KOPT-K1 (cell line): ENCODE measurements at regions not wholly inside any gene's neighbourhood (a gene's known extent, or its start where the extent isn't known, plus 50 kb on each side); places are given as distances from the start of the nearest gene placed in this dataset.

Source experiments
- H3K27ac ChIP-seq: fragments of 200-600 bp; sonication (generic); 2 replicates; pipeline ENCODE4 v1.5.1; 2016; ENCODE audit warnings: antibody characterized with exemption, mild to moderate bottlenecking, low read depth, low read length; ENCODE audit not compliant: poor library complexity, severe bottlenecking
- H3K36me3 ChIP-seq: fragments of 200-600 bp; sonication (generic); 2 replicates; pipeline ENCODE4 v1.5.1; 2017; ENCODE audit warnings: antibody characterized with exemption, mild to moderate bottlenecking, low read length, moderate library complexity; ENCODE audit not compliant: insufficient read depth
- H3K9me3 ChIP-seq: fragments of 200-600 bp; sonication (generic); 2 replicates; pipeline ENCODE4 v1.5.1; 2017; ENCODE audit warnings: antibody characterized with exemption, low read length, mild to moderate bottlenecking; ENCODE audit not compliant: insufficient read depth, poor library complexity, severe bottlenecking

- no peaks in the 10 kb centered on the region for H3K36me3 ChIP-seq
- no peak overlapping the region for H3K27ac ChIP-seq
These were observed 179.9 kb downstream of the SEC14L1 start for GRCh38 chr17:77320485-77321256.

DNA sequence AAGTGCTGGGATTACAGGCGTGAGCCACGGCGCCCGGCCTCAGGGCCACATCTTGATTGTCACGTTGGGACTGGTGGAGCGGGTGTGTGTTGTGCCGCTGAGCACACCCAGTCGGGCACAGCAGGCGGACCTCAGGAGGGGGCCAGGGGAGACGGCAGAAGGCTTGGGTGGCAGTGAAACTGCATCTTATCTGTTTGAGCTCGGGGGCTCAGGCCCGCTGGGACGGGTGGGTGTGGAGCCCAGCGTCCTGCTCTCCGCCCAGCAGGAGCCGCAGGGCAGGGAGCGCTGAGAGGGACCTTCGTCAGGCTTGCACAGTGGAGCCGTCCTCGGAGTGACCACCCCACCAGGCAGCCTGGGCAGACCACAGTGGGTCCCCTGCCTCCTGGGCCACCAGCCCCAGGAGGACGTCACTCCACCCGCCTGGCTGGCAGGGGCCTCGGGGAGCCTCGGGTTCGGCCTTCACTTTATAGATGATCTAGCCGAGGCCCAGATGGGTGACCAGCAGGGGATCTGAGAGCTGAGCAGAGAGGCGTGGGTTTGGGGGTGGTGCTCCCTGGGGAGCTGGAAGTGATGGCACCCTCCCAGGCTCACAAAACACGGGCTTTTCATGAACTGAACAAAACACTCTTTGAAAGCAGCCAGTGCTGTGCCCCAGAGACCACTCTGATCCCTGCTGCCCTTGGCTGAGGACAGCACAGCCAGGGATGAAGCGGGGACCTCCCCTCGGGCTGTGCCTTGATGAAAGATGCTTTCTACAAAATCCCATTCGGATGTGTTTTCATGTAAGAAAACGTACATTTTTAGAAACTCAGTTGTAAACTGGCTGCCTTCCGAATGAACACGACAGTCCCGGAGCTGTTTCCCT lies 181.1 kb downstream of the SEC14L1 start:
- H3K36me3 ChIP-seq: no peaks in the 10 kb centered on the region
- no peaks in the 10 kb centered on the region for H3K9me3 ChIP-seq
- no peak overlapping the region for H3K27ac ChIP-seq

More at GRCh38 chr17:77320485-77321256, 179.9 kb downstream of the SEC14L1 start:
- H3K9me3 ChIP-seq: no peaks in the 10 kb centered on the region

GRCh38 chr17:77322514-77323412 lies 182.0 kb downstream of the SEC14L1 start:
- Histone ChIP-seq H3K27ac (no peak overlapping the region), H3K9me3 (no peaks in the 10 kb centered on the region), H3K36me3 (no peaks in the 10 kb centered on the region)

DNA sequence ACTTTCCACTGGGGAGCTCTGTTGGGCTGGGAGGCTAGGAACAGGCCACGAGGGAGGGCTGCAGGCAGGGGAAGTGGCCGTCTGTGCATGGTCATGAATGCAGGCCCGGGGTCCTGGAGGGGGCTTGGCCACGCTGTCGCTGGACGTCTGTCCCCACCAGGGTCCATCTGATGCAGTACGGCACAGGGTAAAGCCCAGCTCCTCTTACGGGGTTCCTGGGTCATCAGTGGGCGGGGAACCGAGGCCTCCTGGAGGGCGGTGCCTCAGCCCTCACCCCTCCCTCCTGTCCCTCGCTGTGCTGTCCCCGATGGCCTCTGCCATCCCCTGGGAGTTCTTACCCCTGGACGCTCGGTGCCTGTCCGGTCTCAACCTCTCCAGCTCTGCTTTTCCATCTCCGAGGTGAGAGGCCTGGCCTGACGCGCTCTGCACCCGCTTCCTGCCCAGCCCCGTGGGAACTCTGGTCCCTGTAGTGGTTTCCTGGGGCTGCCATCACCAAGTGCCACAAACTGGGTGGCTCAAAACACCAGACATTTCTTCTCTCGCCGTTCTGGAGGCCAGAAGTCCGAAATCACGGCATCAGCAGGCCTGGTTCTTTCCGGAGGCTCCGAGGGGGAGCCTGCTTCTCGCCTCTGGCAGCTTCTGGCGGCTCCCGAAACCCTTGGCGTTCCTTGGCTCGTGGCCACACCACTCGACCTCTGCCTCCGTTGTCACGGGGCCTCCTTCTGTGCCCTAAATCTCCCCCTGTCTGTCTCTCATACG lies 182.8 kb downstream of the SEC14L1 start:
- no peaks in the 10 kb centered on the region for H3K36me3 ChIP-seq
- no peaks in the 10 kb centered on the region for H3K9me3 ChIP-seq
- no peak overlapping the region for H3K27ac ChIP-seq

DNA sequence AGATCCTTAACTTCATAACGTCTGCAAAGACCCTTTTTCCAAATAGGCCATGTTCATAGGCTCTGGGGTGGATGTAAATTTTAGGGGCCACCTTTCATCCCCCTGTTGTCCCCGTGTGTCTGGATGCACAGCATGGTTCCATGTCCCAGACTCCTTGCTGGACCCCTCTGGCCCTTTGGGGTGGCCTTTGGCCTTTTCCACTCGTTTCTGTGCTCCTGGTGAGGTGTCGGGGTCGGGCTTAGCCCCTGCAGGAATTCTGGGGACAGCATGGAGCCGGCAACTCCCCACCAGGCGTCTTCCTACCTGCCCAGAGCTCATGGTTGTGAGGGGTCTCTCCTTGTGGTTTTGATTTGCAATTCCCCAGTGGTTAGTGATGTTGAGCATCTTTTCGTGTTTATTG lies 183.5 kb downstream of the SEC14L1 start:
- H3K9me3 ChIP-seq: no peaks in the 10 kb centered on the region
- H3K27ac ChIP-seq: no peak overlapping the region
- no peaks in the 10 kb centered on the region for H3K36me3 ChIP-seq

GRCh38 chr17:77325577-77326075 lies 184.9 kb downstream of the SEC14L1 start:
- Histone ChIP-seq H3K27ac (peak overlapping the region; percentile 53), H3K9me3 (no peaks in the 10 kb centered on the region), H3K36me3 (no peaks in the 10 kb centered on the region)

GRCh38 chr17:77326076-77326591 lies 185.4 kb downstream of the SEC14L1 start:
- no peaks in the 10 kb centered on the region for H3K9me3 ChIP-seq
- peak overlapping the region; percentile 53 for H3K27ac ChIP-seq

DNA sequence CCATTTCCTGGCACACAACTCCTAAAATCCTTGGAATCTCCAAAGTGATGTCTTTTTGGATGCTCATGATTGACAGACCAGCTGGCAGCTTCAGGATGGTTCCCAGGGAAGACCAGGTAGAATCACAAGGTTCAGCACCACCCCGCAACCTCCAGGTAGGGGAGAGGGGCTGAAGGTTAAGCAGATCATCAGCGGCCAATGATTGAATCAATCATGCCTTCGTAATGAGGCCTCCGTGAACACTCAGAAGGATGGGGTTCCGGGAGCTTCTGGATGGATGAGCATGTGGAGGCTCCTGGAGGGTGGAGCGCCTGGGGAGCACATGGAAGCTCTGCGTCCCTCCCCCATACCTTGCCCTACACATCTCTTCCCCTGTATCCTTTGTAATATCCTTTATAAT lies 185.9 kb downstream of the SEC14L1 start:
- Histone ChIP-seq H3K9me3 (no peaks in the 10 kb centered on the region), H3K27ac (peak overlapping the region; percentile 53), H3K36me3 (no peaks in the 10 kb centered on the region)

More at GRCh38 chr17:77326076-77326591, 185.4 kb downstream of the SEC14L1 start:
- no peaks in the 10 kb centered on the region for H3K36me3 ChIP-seq

GRCh38 chr17:77327181-77327565 lies 186.4 kb downstream of the SEC14L1 start:
- Histone ChIP-seq H3K36me3 (no peaks in the 10 kb centered on the region), H3K9me3 (no peaks in the 10 kb centered on the region), H3K27ac (no peak overlapping the region)

GRCh38 chr17:77327566-77328464 lies 187.0 kb downstream of the SEC14L1 start:
- Histone ChIP-seq H3K36me3 (no peaks in the 10 kb centered on the region), H3K9me3 (no peaks in the 10 kb centered on the region), H3K27ac (no peak overlapping the region)

- Histone ChIP-seq H3K36me3 (no peaks in the 10 kb centered on the region), H3K9me3 (no peaks in the 10 kb centered on the region), H3K27ac (no peak overlapping the region)
These were observed 188.3 kb downstream of the SEC14L1 start for GRCh38 chr17:77328823-77329740.

DNA sequence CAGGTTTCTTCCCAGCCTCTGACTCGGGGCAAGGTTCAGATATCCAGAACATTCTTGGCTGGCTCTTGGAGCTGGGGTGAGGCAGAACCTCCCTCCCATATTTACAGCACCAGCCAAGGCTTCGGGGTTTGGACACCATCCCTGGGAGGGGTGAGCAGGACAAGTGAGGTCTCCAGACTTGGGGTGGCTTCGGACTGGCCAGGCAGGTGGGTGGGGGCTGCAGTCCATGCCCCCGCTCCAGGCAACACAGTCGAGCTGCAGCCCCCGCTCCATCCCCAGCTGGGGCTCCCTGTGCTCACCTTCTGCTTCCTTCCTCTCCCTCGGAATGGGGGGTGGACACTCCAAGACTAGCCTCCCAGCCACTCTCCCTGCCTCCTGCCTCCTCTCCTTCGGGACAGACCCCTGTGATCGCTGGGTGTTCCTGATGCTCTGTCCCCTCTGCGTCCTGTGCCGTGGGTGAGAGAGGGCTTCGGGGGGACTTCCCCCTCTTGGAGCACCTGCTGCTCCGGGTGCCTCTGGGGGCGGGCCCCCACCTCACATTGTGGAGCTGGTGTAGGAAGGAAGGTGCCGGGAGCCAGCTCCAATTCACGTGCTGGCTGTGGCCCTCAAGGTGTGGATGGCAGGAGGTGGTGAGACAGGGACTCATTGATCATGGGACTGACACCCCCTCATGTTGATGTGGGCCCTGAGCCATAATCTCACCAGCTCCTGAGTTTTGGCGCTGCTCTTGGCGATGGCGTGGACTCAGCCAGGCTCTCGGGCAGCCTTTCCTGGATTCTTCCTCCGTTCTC lies 189.2 kb downstream of the SEC14L1 start:
- Histone ChIP-seq H3K9me3 (no peaks in the 10 kb centered on the region), H3K27ac (no peak overlapping the region), H3K36me3 (no peaks in the 10 kb centered on the region)
